Esophagus squamous epithelium (tissue), 5 donors: ENCODE measurements at regions not wholly inside any gene's neighbourhood (a gene's known extent, or its start where the extent isn't known, plus 50 kb on each side); places are given as distances from the start of the nearest gene placed in this dataset.

Experiments used
- DNase-seq: peaks from one replicate; lab custom pipeline; 2025; lab: John Stamatoyannopoulos, UW
- H3K27ac ChIP-seq, 4 donors: fragments of 200-600 bp; sonication (generic); one replicate each; pipeline ENCODE4 v1.5.1; 2016 to 2019; ENCODE audit warnings: mild to moderate bottlenecking in 1 of 4
- H3K27me3 ChIP-seq, 4 donors: fragments of 200-600 bp; sonication (generic); 1 replicate in 3 of 4; 2 replicates in 1 of 4; pipeline versions ENCODE4 v1.5.1 to v1.6.0; 2017 to 2021; ENCODE audit warnings: antibody characterized with exemption in 1 of 4
- H3K36me3 ChIP-seq, 3 donors: fragments of 200-600 bp; sonication (generic); one replicate each; pipeline ENCODE4 v1.5.1; 2016 to 2019
- H3K4me1 ChIP-seq, 3 donors: fragments of 200-600 bp; sonication (generic); one replicate each; pipeline ENCODE4 v1.5.1; 2017 to 2019
- H3K4me3 ChIP-seq, 4 donors: fragments of 200-600 bp; sonication (generic); 1 replicate in 3 of 4; 2 replicates in 1 of 4; pipeline ENCODE4 v1.5.1; 2016 to 2019; ENCODE audit warnings: mild to moderate bottlenecking in 2 of 4, moderate library complexity in 1 of 4
- H3K9me3 ChIP-seq, 3 donors: fragments of 200-600 bp; sonication (generic); one replicate each; pipeline ENCODE4 v1.5.1; 2016 to 2019
- CTCF ChIP-seq, 6 experiments: fragments of 450-650 bp in 4 of 6; fragments of 200-600 bp in 2 of 6; sonication (generic) in 2 of 6; IDR thresholded peaks; one replicate each; pipeline ENCODE4 v1.5.1; 2016 to 2019; ENCODE audit warnings: antibody characterized with exemption in 6 of 6, mild to moderate bottlenecking in 4 of 6, moderate library complexity in 4 of 6
- POLR2A ChIP-seq, 4 donors: fragments of 450-650 bp; IDR thresholded peaks; one replicate each; pipeline ENCODE4 v1.6.1; 2017; ENCODE audit warnings: antibody characterized with exemption in 4 of 4, mild to moderate bottlenecking in 4 of 4, moderate library complexity in 3 of 4
- WGBS, 2 donors: methylation state at CpG; one replicate each; pipeline ENCODE4 v1.1.5; 2018; 5-methylcytosine and 5-hydroxymethylcytosine counted together
- intact Hi-C: fragments of 100-400 bp; cut with DNase I; formaldehyde crosslinking; loops from one replicate; pipeline ENCODE4 v1.15.0; 2022
- donor health status: DM: yes; HTN: yes; CAD: no.

DNA sequence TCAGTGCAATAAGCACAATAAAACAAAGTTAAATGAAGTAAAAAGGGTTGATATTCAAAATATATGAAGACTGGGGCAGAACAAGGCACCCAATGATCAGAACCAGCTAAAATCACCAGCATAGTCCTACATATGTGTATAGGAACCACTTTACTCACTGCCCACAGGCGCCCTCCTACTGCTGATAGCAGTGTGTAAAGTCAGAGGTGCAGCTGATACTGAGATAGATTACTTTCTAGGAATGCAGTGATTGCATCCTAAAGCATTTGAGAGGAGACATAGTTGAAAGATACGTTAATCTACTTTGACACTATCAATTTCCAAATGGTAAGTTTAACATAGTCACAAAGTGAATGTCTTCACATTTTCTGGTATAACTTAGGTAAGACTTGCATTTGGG, 161.1 kb upstream of the MCHR2 start:
- Histone ChIP-seq H3K27ac (no peak overlapping the region), H3K36me3 (no peaks in the 10 kb centered on the region), H3K4me3 (no peak overlapping the region), H3K27me3 (no peaks in the 10 kb centered on the region), H3K4me1 (no peaks in the 10 kb centered on the region), H3K9me3 (no peaks in the 10 kb centered on the region)
- 66 to 77% methylated on average over 2 of the region's 2 CpGs for whole genome bisulfite sequencing, 2 donors
- intact Hi-C loops: no loop called here
- no peak for TF ChIP-seq POLR2A (IDR thresholded peaks at IDR 0.05)
- no peak for TF ChIP-seq CTCF (IDR thresholded peaks at IDR 0.05)
- no peak for DNase-seq

GRCh38 chr6:100153636-100154275, 159.7 kb upstream of the MCHR2 start:
- Histone ChIP-seq H3K9me3 (no peaks in the 10 kb centered on the region), H3K4me1 (no peaks in the 10 kb centered on the region), H3K4me3 (no peak overlapping the region), H3K27me3 (no peaks in the 10 kb centered on the region), H3K27ac (no peak overlapping the region), H3K36me3 (no peaks in the 10 kb centered on the region)
- WGBS, 2 donors: 34 to 36% methylated on average over 2 of the region's 2 CpGs
- no peak for DNase-seq
- intact Hi-C loops: no loop called here
- no peak for TF ChIP-seq POLR2A (IDR thresholded peaks at IDR 0.05)
- no peak for TF ChIP-seq CTCF (IDR thresholded peaks at IDR 0.05)

- intact Hi-C loops: no loop called here
- no peak for TF ChIP-seq POLR2A (IDR thresholded peaks at IDR 0.05)
- no peak for TF ChIP-seq CTCF (IDR thresholded peaks at IDR 0.05)
- no peak overlapping the region for H3K27ac ChIP-seq
- H3K27me3 ChIP-seq: no peaks in the 10 kb centered on the region
- no peaks in the 10 kb centered on the region for H3K9me3 ChIP-seq
- no peaks in the 10 kb centered on the region for H3K36me3 ChIP-seq
- WGBS, 2 donors: 50 to 83% methylated on average over 1 of the region's 1 CpG
- DNase-seq: no peak
- no peaks in the 10 kb centered on the region for H3K4me1 ChIP-seq
- H3K4me3 ChIP-seq: no peak overlapping the region
These were observed 158.2 kb upstream of the MCHR2 start for GRCh38 chr6:100152201-100152600.

DNA sequence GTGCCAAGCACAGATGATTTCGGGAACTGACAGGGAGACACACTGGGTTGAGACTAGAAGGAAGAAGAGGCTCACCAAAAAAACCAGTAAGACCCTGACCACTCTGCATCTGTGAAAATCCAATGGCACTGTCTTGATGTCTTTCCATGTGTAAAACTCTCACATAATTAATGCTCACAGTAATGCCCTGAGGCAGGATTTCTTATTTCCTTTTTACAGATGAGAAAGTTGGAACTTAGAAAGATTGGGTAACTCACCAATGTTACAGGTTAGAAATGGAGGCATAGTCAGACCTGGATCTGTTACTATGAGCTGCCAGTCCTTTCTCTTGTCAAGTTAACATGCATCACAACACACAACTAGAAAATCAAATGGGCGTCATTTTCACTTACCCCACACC, 151.0 kb upstream of the MCHR2 start:
- Histone ChIP-seq H3K4me1 (no peaks in the 10 kb centered on the region), H3K4me3 (no peak overlapping the region), H3K36me3 (no peaks in the 10 kb centered on the region), H3K27ac (no peak overlapping the region), H3K9me3 (no peaks in the 10 kb centered on the region), H3K27me3 (no peaks in the 10 kb centered on the region)
- intact Hi-C loops: no loop called here
- TF ChIP-seq CTCF (IDR thresholded peaks at IDR 0.05) (no peak), POLR2A (IDR thresholded peaks at IDR 0.05) (no peak)
- WGBS, 2 donors: 80 to 89% methylated on average over 2 of the region's 2 CpGs
- DNase-seq: no peak

- no peak overlapping the region for H3K27ac ChIP-seq
- no peak for DNase-seq
- intact Hi-C loops: no loop called here
- H3K4me1 ChIP-seq: no peaks in the 10 kb centered on the region
- no peaks in the 10 kb centered on the region for H3K36me3 ChIP-seq
- no peak overlapping the region for H3K4me3 ChIP-seq
- no peaks in the 10 kb centered on the region for H3K27me3 ChIP-seq
- WGBS, 2 donors: 79 to 82% methylated on average over 2 to 4 of the region's 4 CpGs
- TF ChIP-seq CTCF (IDR thresholded peaks at IDR 0.05) (no peak), POLR2A (IDR thresholded peaks at IDR 0.05) (no peak)
- H3K9me3 ChIP-seq: no peaks in the 10 kb centered on the region
These were observed 144.5 kb upstream of the MCHR2 start for GRCh38 chr6:100138346-100139022.
